Loucy (cell line): ENCODE measurements at regions not wholly inside any gene's neighbourhood (a gene's known extent, or its start where the extent isn't known, plus 50 kb on each side); places are given as distances from the start of the nearest gene placed in this dataset.

Experiments used
- H2AFZ ChIP-seq: fragments of 200-600 bp; sonication (generic); 2 replicates; pipeline ENCODE4 v1.6.0; 2016; ENCODE audit warnings: antibody characterized with exemption, mild to moderate bottlenecking, low read length, moderate library complexity
- H3F3A ChIP-seq: fragments of 200-600 bp; 2 replicates; pipeline ENCODE4 v1.6.0; 2016; ENCODE audit warnings: antibody characterized with exemption, low read depth, mild to moderate bottlenecking
- H3K27me3 ChIP-seq: fragments of 200-600 bp; sonication (generic); 2 replicates; pipeline ENCODE4 v1.6.1; 2014; ENCODE audit warnings: low read length, mild to moderate bottlenecking; ENCODE audit not compliant: insufficient read depth, poor library complexity, severe bottlenecking
- H3K36me3 ChIP-seq: fragments of 200-600 bp; sonication (generic); 2 replicates; pipeline ENCODE4 v1.6.1; 2016; ENCODE audit warnings: low read length; ENCODE audit not compliant: insufficient read depth
- H3K4me1 ChIP-seq: fragments of 200-600 bp; sonication (generic); 2 replicates; pipeline ENCODE4 v1.5.1; 2014; ENCODE audit warnings: low read length, mild to moderate bottlenecking; ENCODE audit not compliant: insufficient read depth, poor library complexity, severe bottlenecking
- H3K4me2 ChIP-seq: fragments of 200-600 bp; sonication (generic); 2 replicates; pipeline ENCODE4 v1.6.0; 2014; ENCODE audit warnings: antibody characterized with exemption, low read length, low read depth, mild to moderate bottlenecking; ENCODE audit not compliant: poor library complexity, severe bottlenecking
- H3K4me3 ChIP-seq: fragments of 200-600 bp; sonication (generic); 2 replicates; pipeline ENCODE4 v1.5.1; 2014; ENCODE audit warnings: low read length, mild to moderate bottlenecking, mixed read lengths; ENCODE audit not compliant: poor library complexity, severe bottlenecking
- H3K79me2 ChIP-seq: fragments of 200-600 bp; sonication (generic); 2 replicates; pipeline ENCODE4 v1.6.1; 2014; ENCODE audit warnings: low read length; ENCODE audit not compliant: insufficient read depth
- H3K9ac ChIP-seq: fragments of 200-600 bp; sonication (generic); 2 replicates; pipeline ENCODE4 v1.6.0; 2014; ENCODE audit warnings: mild to moderate bottlenecking, low read depth, low read length, moderate library complexity; ENCODE audit not compliant: poor library complexity, severe bottlenecking
- H3K9me2 ChIP-seq: fragments of 200-600 bp; sonication (generic); replicated peaks from 2 replicates; pipeline ENCODE4 v1.6.1; 2016; ENCODE audit warnings: low read depth, low read length, mixed read lengths
- H3K9me3 ChIP-seq: fragments of 200-600 bp; sonication (generic); 2 replicates; pipeline ENCODE4 v1.6.1; 2014; ENCODE audit warnings: mild to moderate bottlenecking, antibody characterized with exemption, low read length, low read depth; ENCODE audit not compliant: insufficient read depth
- H4K20me1 ChIP-seq: fragments of 200-600 bp; sonication (generic); 2 replicates; pipeline ENCODE4 v1.6.0; 2014; ENCODE audit warnings: antibody characterized with exemption, low read length, mild to moderate bottlenecking; ENCODE audit not compliant: insufficient read depth, poor library complexity, severe bottlenecking
- EZH2phosphoT487 ChIP-seq: fragments of 200-600 bp; IDR thresholded peaks from 2 replicates; pipeline ENCODE4 v1.6.1; 2018; ENCODE audit warnings: antibody characterized with exemption, mild to moderate bottlenecking, moderate library complexity, borderline replicate concordance
- TF ChIP-seq, protein P1 (sequence below): fragments of 200-600 bp; sonication (generic); conservative IDR thresholded peaks from 2 replicates; pipeline ENCODE4 v1.5.1; 2014; ENCODE audit warnings: mild to moderate bottlenecking, antibody characterized with exemption, low read length

DNA sequence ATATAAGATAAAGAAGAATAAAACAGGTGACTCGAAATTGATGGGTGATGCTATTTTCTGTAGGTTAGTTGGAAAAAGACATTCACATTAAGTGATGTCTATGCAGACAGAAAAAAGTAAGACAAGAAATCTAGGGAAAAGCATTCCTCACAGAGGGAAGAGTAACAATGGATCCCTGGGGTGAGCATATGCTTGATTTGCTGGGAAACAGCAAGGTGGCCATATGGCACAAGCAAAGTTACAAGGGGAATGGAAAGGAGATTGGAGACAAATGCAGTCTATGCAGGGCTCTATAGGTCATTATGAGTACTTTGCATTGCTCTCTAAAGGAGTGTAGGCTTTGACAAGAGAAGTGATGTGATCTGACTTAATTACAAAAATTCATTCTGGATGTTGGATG lies 90.9 kb upstream of the ZNF804B start:
- Histone ChIP-seq H3K79me2 (no peaks in the 10 kb centered on the region), H3K36me3 (no peaks in the 10 kb centered on the region), H3F3A (no peaks in the 10 kb centered on the region), H4K20me1 (no peaks in the 10 kb centered on the region), H3K4me3 (no peak overlapping the region), H3K9me3 (no peaks in the 10 kb centered on the region), H3K9ac (no peak overlapping the region), H3K27me3 (no peaks in the 10 kb centered on the region), H3K4me1 (no peaks in the 10 kb centered on the region), H3K9me2 (no peaks in the 10 kb centered on the region), H2AFZ (no peak overlapping the region), H3K4me2 (no peak overlapping the region)
- no peak for TF ChIP-seq EZH2phosphoT487
- TF ChIP-seq, protein P1, sequence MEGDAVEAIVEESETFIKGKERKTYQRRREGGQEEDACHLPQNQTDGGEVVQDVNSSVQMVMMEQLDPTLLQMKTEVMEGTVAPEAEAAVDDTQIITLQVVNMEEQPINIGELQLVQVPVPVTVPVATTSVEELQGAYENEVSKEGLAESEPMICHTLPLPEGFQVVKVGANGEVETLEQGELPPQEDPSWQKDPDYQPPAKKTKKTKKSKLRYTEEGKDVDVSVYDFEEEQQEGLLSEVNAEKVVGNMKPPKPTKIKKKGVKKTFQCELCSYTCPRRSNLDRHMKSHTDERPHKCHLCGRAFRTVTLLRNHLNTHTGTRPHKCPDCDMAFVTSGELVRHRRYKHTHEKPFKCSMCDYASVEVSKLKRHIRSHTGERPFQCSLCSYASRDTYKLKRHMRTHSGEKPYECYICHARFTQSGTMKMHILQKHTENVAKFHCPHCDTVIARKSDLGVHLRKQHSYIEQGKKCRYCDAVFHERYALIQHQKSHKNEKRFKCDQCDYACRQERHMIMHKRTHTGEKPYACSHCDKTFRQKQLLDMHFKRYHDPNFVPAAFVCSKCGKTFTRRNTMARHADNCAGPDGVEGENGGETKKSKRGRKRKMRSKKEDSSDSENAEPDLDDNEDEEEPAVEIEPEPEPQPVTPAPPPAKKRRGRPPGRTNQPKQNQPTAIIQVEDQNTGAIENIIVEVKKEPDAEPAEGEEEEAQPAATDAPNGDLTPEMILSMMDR = no peak

DNA sequence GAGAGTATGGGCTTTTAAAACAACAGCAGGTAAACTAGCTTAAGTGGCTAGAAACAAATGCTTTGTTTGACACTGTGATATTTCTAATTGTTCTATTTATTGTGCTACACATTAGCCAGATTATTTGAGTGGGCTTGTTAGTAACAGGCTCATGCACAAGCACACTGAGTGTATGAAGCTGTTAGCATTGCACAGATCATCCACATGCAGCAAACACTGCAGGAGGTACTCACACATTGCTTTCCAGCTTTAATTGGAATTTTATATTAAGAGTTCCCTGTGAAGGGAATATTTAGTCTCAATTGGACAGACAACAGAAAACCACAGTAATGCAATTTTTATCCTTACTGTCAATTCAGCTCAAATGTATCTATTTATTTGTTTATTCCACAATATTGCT lies 92.9 kb upstream of the ZNF804B start:
- Histone ChIP-seq H3K4me3 (no peak overlapping the region), H3K9me2 (no peaks in the 10 kb centered on the region), H3K27me3 (no peaks in the 10 kb centered on the region), H3K79me2 (no peaks in the 10 kb centered on the region), H3K9ac (no peak overlapping the region), H3K9me3 (no peaks in the 10 kb centered on the region), H3K4me2 (no peak overlapping the region), H3K36me3 (no peaks in the 10 kb centered on the region), H4K20me1 (no peaks in the 10 kb centered on the region), H3K4me1 (no peaks in the 10 kb centered on the region), H2AFZ (no peak overlapping the region), H3F3A (no peaks in the 10 kb centered on the region)
- TF ChIP-seq, protein P1 = no peak
- no peak for TF ChIP-seq EZH2phosphoT487

DNA sequence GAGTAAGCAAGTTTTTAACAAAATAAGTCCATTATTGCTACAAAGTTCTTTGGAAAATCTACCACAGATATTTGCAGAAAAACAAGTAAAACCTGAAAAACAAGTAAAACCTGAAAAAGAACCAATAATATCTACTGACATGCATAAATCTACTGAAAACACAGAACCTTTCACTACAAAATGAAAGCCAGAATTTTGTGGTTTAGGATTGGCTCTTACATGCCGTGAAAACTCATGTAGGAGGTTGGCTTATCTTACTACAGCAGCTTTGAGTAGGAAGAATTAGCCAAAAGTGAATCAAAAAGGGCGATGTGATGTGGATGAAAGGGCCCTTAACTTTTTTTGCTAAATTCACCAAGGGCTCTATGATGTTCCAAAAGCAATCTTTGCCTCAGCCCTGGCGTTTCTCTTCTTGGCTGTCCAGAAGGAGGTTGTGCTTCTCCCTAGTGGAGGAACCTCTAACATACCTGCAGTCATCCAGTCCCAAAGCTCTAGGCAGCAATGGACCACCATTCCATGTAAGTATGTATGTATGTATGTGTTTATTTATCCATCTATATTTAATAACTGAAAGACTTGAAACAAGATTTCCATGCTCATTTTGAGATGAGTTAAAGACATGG lies 93.5 kb upstream of the ZNF804B start:
- no peak overlapping the region for H3K9ac ChIP-seq
- no peaks in the 10 kb centered on the region for H3K36me3 ChIP-seq
- H3K9me3 ChIP-seq = no peaks in the 10 kb centered on the region
- no peak overlapping the region for H3K4me2 ChIP-seq
- no peak for TF ChIP-seq EZH2phosphoT487
- no peaks in the 10 kb centered on the region for H3F3A ChIP-seq
- H3K4me3 ChIP-seq = no peak overlapping the region
- H4K20me1 ChIP-seq = no peaks in the 10 kb centered on the region
- H3K9me2 ChIP-seq = no peaks in the 10 kb centered on the region
- no peaks in the 10 kb centered on the region for H3K4me1 ChIP-seq
- H3K79me2 ChIP-seq = no peaks in the 10 kb centered on the region
- no peaks in the 10 kb centered on the region for H3K27me3 ChIP-seq
- no peak overlapping the region for H2AFZ ChIP-seq

DNA sequence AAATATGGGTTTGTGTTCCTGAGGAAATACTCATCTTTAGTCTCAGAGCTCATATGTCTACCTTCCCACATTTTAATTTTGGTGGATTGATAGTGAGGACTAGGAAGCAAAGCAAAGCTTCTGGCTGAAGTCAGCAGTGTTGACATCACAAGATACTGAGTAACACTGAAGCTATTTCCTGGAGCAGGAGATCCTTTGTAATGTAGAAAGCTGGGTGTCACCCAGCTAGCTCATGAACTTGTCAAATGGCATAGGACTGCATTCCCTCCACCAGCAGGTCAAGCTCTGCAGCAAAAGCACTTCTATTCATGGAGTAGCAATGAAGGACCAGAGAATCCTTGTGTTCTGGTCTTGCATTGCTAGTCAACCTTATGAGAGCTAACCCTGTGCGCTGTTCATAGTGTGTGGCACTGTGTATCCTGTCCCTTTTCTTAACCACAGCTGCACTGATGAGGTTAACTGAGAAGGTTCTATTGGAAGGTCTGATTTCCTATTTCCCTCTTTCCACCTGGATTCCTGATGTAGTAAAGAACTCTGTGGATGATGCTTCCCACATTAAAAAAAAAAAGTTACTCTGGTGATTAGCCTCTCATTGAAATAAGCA lies 94.8 kb upstream of the ZNF804B start:
- H4K20me1 ChIP-seq = no peaks in the 10 kb centered on the region
- no peaks in the 10 kb centered on the region for H3K4me1 ChIP-seq
- no peak overlapping the region for H2AFZ ChIP-seq
- no peaks in the 10 kb centered on the region for H3K9me3 ChIP-seq
- H3K4me2 ChIP-seq = no peak overlapping the region
- no peaks in the 10 kb centered on the region for H3K36me3 ChIP-seq
- no peak overlapping the region for H3K4me3 ChIP-seq
- H3K79me2 ChIP-seq = no peaks in the 10 kb centered on the region
- TF ChIP-seq EZH2phosphoT487 = no peak
- TF ChIP-seq, protein P1 = no peak
- no peaks in the 10 kb centered on the region for H3K9me2 ChIP-seq
- no peaks in the 10 kb centered on the region for H3K27me3 ChIP-seq
- no peak overlapping the region for H3K9ac ChIP-seq
- H3F3A ChIP-seq = no peaks in the 10 kb centered on the region
